ENCODE measurements at regions not wholly inside any gene's neighbourhood (a gene's known extent, or its start where the extent isn't known, plus 50 kb on each side); places are given as distances from the start of the nearest gene placed in this dataset.
"Not testable (repeated sequence)": the region's sequence is repeated elsewhere in the genome, so short reads cannot be mapped to it uniquely, and the experiment has no call there.

- no peak for DNase-seq
Observed at GRCh38 chr13:100811024-100811865, 136.7 kb upstream of the TMTC4 start.

GRCh38 chr13:100810481-100810880 is 135.9 kb upstream of the TMTC4 start:
- no peak for DNase-seq

GRCh38 chr13:100809856-100810255 is 135.3 kb upstream of the TMTC4 start:
- DNase-seq = no peak

GRCh38 chr13:100809129-100809390 is 134.5 kb upstream of the TMTC4 start:
- no peak for DNase-seq

- peak in 3 of 14 donors; percentile 6 to 35 (median 14) for DNase-seq
Observed at GRCh38 chr13:100808330-100809128, 133.9 kb upstream of the TMTC4 start.

DNA sequence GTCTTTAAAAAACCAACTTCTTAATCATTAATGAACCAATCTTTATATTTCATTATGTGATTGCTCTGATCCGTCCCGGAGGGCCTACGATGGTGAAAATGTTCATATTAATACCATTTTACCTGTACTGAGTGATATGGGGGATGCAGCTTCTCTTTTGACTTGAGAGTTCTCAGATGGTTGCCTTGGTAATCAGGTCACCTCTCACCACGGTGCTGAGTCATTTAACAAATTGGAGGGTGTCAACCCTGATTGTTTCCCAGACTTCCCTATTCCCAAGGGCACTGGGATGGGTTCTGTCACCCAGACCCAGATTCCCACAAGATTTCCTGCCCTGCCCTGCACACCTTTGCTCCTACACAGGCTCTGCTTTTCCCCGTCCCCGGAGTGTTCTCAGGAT is 128.5 kb upstream of the TMTC4 start:
- no peak for DNase-seq

GRCh38 chr13:100800283-100800875 is 125.8 kb upstream of the TMTC4 start:
- no peak for DNase-seq

DNA sequence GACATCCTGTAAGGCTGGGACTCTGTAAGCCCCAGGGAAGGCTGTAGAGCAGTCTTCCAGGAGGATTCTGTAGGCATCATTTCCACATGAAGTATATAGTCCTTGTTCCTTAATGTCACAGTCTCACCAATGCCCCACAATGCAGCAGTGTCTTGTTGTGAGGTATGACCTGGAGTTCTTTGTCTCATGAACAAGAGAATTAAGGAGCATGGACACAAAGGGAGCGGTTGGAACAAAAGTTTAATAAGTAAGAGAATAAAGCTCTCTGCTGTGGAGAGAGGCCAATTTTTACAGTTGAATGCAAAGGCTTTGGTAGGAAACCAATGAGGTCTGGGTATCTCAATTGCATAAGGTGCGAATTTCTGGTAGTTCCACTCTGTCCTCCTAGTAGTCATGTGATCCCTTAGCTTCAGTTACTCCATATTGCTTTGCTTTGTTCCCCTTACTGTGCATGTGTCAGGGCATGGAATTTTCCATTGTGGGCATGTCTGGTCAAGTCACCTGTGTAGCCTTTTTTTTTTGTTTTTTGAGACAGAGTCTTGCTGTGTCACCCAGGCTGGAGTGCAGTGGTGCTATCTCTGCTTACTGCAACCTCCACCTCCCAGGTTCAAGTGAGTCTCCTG is 124.3 kb upstream of the TMTC4 start:
- DNase-seq = no peak

GRCh38 chr13:100797921-100798320 is 123.3 kb upstream of the TMTC4 start:
- DNase-seq = no peak

- DNase-seq = no peak
Observed at GRCh38 chr13:100796463-100796862, 121.9 kb upstream of the TMTC4 start.

DNA sequence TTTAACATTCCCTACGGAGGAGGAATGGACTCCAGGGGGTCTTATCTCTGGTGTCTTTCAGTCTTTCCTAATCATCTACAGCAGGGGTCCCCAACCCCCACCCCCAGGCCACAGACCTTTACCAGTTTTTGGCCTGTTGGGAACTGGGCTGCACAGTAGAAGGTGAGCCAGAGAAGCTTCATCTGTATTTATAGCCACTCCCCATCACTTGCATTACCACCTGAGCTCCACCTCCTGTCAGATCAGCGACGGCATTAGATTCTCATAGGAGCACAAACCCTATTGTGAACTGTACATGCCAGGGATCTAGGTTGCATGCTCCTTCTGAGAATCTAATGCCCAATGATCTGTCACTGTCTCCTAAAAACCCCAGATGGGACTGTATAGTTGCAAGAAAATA is 120.0 kb upstream of the TMTC4 start:
- no peak for DNase-seq

DNA sequence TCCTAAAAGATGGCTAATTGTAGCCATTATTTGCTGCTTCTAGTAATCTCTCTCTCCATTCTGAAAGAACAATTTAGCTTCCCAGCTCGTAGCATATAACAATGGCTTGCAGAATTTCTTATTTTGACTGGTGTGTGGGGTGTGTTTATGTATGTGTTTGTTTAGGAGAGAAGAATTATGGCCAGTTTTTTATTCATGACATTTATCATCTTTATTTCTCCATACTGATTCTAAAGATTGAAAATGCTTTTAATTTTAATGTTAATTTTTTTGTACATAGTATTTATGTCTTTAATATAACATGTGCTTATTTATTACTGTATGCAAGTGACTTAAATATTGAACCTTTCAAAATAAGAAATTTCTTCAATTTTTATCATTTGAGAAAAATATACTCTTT is 115.8 kb upstream of the TMTC4 start:
- DNase-seq = no peak

DNA sequence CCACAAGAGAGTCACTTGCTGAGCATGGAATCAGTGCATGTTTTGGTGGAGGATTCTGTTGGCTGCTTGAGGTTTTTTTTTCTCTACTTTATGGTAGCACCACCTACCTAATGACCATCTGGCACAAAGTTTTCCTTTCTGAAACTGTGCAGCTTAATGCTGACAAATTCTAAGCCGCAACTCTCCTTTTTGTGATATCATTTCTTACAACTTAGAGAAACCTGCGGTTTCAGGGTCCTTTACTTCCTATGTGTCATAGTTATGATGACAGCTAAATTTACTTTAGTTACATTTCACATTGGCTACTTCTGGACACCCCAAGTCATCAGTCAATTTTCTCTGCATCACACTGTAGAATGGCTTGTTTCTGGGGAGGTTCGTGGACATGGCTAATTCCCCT is 115.4 kb upstream of the TMTC4 start:
- DNase-seq = no peak

DNA sequence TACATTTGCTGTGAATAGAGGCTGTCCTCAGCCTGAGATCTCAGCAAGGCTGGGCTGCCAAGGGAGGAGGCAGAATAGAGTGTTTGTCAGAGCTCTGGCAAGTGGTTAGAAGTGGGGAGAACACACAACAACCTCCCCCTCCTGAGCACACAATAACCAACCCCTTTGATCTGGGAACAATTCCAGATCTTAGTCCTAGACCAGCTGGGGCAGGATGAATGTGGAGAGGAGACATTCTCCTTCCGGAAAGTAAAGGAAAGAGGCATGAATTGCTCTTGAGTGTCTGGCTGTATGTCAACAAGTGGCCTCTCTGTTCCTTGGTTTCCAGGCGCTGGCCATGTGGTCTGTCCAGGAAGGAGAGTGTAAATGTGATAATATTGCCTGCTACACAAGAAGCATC is 114.9 kb upstream of the TMTC4 start:
- peak in 11 of 14 donors; percentile 12 to 57 (median 29) for DNase-seq

GRCh38 chr13:100789025-100789424 is 114.4 kb upstream of the TMTC4 start:
- no peak for DNase-seq

DNA sequence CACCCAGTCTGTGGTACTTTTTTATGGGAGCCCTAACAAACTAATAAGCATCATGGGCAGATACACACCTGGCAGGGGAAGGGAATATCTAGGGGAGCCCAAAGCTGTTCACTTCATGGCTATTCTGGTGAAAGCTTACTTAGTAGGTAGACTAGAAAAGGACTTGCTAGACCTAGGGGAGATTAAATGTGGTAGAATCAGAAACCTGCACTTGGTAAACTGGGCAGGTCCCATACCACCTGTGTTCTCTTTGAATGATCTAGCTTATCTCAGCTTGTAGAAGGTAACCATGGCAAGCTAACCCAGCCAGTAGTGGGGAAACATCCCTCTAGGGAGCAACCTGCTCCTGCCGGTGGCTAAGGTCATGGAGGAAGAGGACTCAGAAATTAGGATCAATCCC is 113.9 kb upstream of the TMTC4 start:
- DNase-seq = no peak

GRCh38 chr13:100787899-100788298 is 113.3 kb upstream of the TMTC4 start:
- no peak for DNase-seq

GRCh38 chr13:100776686-100777085 is 102.1 kb upstream of the TMTC4 start:
- DNase-seq = not testable (repeated sequence)

GRCh38 chr13:100773923-100774663 is 99.5 kb upstream of the TMTC4 start:
- DNase-seq = no peak

- no peak for DNase-seq
Observed at GRCh38 chr13:100773429-100773828, 98.8 kb upstream of the TMTC4 start.

- DNase-seq = no peak
Observed at GRCh38 chr13:100767192-100767591, 92.6 kb upstream of the TMTC4 start.

DNA sequence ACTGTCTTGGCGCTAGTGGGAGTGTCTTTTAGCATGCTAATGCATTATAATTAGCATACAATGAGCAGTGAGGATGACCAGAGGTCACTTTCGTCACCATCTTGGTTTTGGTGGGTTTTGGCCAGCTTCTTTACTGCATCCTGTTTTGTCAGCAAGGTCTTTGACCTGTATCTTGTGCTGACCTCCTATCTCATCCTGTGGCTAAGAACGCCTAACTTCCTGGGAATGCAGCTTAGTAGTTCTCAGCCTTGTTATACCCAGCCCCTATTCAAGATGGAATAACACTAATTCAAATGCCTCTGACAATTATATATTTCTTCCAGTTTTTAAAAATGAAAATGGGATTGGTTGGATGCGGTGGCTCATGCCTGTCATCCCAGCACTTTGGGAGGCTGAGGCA is 92.0 kb upstream of the TMTC4 start:
- DNase-seq = not testable (repeated sequence)

All from C1 segment of cervical spinal cord (tissue), 14 donors.